ENCODE measurements at regions not wholly inside any gene's neighbourhood (a gene's known extent, or its start where the extent isn't known, plus 50 kb on each side); places are given as distances from the start of the nearest gene placed in this dataset.

DNA sequence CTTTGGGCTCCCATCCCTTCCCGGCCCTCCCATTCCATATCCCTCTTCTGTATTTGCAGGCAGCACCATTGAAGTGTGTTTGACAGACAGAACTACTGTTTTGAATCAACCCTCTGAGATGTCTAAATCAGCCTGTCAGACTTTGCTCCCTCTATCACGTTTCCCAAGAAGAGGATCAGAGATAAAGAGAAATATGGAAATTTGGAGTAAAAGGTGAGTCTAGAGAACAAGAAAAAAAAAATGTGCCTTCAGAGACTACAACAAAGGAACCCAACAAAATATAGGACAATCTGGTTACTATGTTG is 133.4 kb upstream of the NCK2 start:
- intact Hi-C loops (cut with micrococcal nuclease; ENCODE audit: unreplicated experiment) = no loop called here
- POLR2A ChIA-PET (ENCODE audit: low non-redundant PET) = no interaction called here
- H3K4me3 ChIP-seq (ENCODE audit: low read depth, low read length, poor library complexity, severe bottlenecking) = no peak overlapping the region
- no peaks in the 10 kb centered on the region for H3K9me3 ChIP-seq (ENCODE audit: low read depth, low read length, poor library complexity, severe bottlenecking)
- no peaks in the 10 kb centered on the region for H3K36me3 ChIP-seq (ENCODE audit: insufficient read depth, low read length, poor library complexity, severe bottlenecking)
- BruUV-seq (replicated peaks) = no TSS peak
- TF ChIP-seq EZH2 (IDR thresholded peaks at IDR 0.05; ENCODE audit: borderline replicate concordance, low read depth, low read length, poor library complexity, severe bottlenecking) = no peak
- TF ChIP-seq, protein P1, sequence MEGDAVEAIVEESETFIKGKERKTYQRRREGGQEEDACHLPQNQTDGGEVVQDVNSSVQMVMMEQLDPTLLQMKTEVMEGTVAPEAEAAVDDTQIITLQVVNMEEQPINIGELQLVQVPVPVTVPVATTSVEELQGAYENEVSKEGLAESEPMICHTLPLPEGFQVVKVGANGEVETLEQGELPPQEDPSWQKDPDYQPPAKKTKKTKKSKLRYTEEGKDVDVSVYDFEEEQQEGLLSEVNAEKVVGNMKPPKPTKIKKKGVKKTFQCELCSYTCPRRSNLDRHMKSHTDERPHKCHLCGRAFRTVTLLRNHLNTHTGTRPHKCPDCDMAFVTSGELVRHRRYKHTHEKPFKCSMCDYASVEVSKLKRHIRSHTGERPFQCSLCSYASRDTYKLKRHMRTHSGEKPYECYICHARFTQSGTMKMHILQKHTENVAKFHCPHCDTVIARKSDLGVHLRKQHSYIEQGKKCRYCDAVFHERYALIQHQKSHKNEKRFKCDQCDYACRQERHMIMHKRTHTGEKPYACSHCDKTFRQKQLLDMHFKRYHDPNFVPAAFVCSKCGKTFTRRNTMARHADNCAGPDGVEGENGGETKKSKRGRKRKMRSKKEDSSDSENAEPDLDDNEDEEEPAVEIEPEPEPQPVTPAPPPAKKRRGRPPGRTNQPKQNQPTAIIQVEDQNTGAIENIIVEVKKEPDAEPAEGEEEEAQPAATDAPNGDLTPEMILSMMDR (conservative IDR thresholded peaks at IDR 0.05; ENCODE audit: low read depth, low read length) = no peak
- no peak for DNase-seq (ENCODE audit: low spot score)
- H3K27me3 ChIP-seq (replicated peaks; ENCODE audit: insufficient read depth, low read depth, low read length, poor library complexity) = no peaks in the 10 kb centered on the region
- H3K27ac ChIP-seq (ENCODE audit: low read depth, low read length, poor library complexity, severe bottlenecking) = no peak overlapping the region
- no peaks in the 10 kb centered on the region for H3K4me1 ChIP-seq (ENCODE audit: insufficient read depth, low read length, poor library complexity, severe bottlenecking)
- CTCF ChIA-PET = no interaction called here

DNA sequence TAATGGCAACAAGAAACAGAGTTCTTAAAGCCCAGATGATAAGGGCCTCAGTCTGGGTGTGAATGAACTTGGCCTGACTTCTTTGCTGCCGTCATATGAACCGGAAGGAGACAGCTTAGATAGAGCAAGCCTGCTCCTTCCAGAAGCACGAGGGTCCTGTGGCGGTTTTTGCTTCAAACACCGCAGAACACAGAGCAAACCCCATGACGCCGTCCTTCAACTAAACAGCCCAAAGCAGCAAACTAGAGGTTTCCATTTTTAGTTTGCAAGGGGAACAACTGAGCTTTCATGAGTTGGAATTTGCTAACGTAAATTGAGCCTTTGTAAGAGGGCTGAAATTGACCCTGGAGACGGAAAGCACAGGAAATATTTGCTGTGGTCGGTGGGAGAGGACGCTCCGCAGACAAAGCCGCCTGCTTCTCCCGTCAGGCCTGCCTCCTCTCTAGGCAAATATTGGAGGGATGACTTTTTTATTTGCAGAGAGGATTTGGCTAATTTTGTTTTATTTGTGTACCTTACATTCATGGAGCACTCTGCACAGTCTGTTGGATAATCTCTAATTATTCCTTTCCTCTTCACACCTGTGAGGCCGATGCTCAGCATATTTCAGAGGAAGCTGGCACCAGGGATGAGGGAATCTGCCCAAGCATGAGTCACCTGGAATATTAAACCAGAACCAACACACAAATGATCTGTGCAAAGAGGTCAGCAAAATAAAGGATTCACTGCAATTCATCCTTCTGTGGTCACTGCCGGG is 134.0 kb upstream of the NCK2 start:
- CTCF ChIA-PET = no interaction called here
- intact Hi-C loops (cut with micrococcal nuclease; ENCODE audit: unreplicated experiment) = no loop called here
- Histone ChIP-seq H3K27ac (ENCODE audit: low read depth, low read length, poor library complexity, severe bottlenecking) (no peak overlapping the region), H3K27me3 (replicated peaks; ENCODE audit: insufficient read depth, low read depth, low read length, poor library complexity) (no peaks in the 10 kb centered on the region), H3K4me3 (ENCODE audit: low read depth, low read length, poor library complexity, severe bottlenecking) (no peak overlapping the region), H3K9me3 (ENCODE audit: low read depth, low read length, poor library complexity, severe bottlenecking) (no peaks in the 10 kb centered on the region), H3K36me3 (ENCODE audit: insufficient read depth, low read length, poor library complexity, severe bottlenecking) (no peaks in the 10 kb centered on the region), H3K4me1 (ENCODE audit: insufficient read depth, low read length, poor library complexity, severe bottlenecking) (no peaks in the 10 kb centered on the region)
- DNase-seq (ENCODE audit: low spot score) = no peak
- TF ChIP-seq EZH2 (IDR thresholded peaks at IDR 0.05; ENCODE audit: borderline replicate concordance, low read depth, low read length, poor library complexity, severe bottlenecking) = no peak
- TF ChIP-seq, protein P1 (conservative IDR thresholded peaks at IDR 0.05; ENCODE audit: low read depth, low read length) = no peak
- POLR2A ChIA-PET (ENCODE audit: low non-redundant PET) = no interaction called here
- BruUV-seq (replicated peaks) = no TSS peak

- Histone ChIP-seq H3K9me3 (ENCODE audit: low read depth, low read length, poor library complexity, severe bottlenecking) (no peaks in the 10 kb centered on the region), H3K36me3 (ENCODE audit: insufficient read depth, low read length, poor library complexity, severe bottlenecking) (no peaks in the 10 kb centered on the region), H3K27me3 (replicated peaks; ENCODE audit: insufficient read depth, low read depth, low read length, poor library complexity) (no peaks in the 10 kb centered on the region), H3K4me3 (ENCODE audit: low read depth, low read length, poor library complexity, severe bottlenecking) (no peak overlapping the region), H3K27ac (ENCODE audit: low read depth, low read length, poor library complexity, severe bottlenecking) (no peak overlapping the region), H3K4me1 (ENCODE audit: insufficient read depth, low read length, poor library complexity, severe bottlenecking) (no peaks in the 10 kb centered on the region)
- intact Hi-C loops (cut with micrococcal nuclease; ENCODE audit: unreplicated experiment) = no loop called here
- no peak for TF ChIP-seq EZH2 (IDR thresholded peaks at IDR 0.05; ENCODE audit: borderline replicate concordance, low read depth, low read length, poor library complexity, severe bottlenecking)
- TF ChIP-seq, protein P1 (conservative IDR thresholded peaks at IDR 0.05; ENCODE audit: low read depth, low read length) = no peak
- CTCF ChIA-PET = no interaction called here
- DNase-seq (ENCODE audit: low spot score) = no peak
- POLR2A ChIA-PET (ENCODE audit: low non-redundant PET) = no interaction called here
- no TSS peak for BruUV-seq (replicated peaks)
Measured at GRCh38 chr2:105609746-105610402, 134.8 kb upstream of the NCK2 start.
